Liver (tissue), 8 donors: ENCODE measurements at regions not wholly inside any gene's neighbourhood (a gene's known extent, or its start where the extent isn't known, plus 50 kb on each side); places are given as distances from the start of the nearest gene placed in this dataset.

Experiments used
- DNase-seq: peaks from one replicate; pipeline ENCODE4 v3.0.0-alpha.2; 2017; ENCODE audit warnings: low spot score
- H3K27ac ChIP-seq, 2 donors: one replicate each; pipeline ENCODE4 v1.7.0; 2013; ENCODE audit warnings: inconsistent platforms in 2 of 2, low read length in 2 of 2, control low read depth in 1 of 2, low read depth in 1 of 2, mild to moderate bottlenecking in 1 of 2
- H3K27me3 ChIP-seq, 4 donors: one replicate each; pipeline versions ENCODE4 v1.6.1 to v1.7.0; 2013; ENCODE audit warnings: low read length in 3 of 4, inconsistent platforms in 1 of 4, mild to moderate bottlenecking in 1 of 4, moderate library complexity in 1 of 4; ENCODE audit not compliant: control insufficient read depth in 4 of 4, insufficient read depth in 4 of 4
- H3K36me3 ChIP-seq, 4 donors: one replicate each; pipeline versions ENCODE4 v1.6.1 to v1.7.0; 2013; ENCODE audit warnings: low read length in 3 of 4, mild to moderate bottlenecking in 3 of 4, low read depth in 1 of 4, moderate library complexity in 1 of 4; ENCODE audit not compliant: control insufficient read depth in 4 of 4, insufficient read depth in 3 of 4
- H3K4me1 ChIP-seq, 4 donors: one replicate each; pipeline versions ENCODE4 v1.6.1 to v1.7.0; 2013; ENCODE audit warnings: low read length in 3 of 4, mild to moderate bottlenecking in 3 of 4, moderate library complexity in 1 of 4; ENCODE audit not compliant: control insufficient read depth in 4 of 4, insufficient read depth in 4 of 4
- H3K4me3 ChIP-seq, 3 donors: one replicate each; pipeline versions ENCODE4 v1.6.1 to v1.7.0; 2013; ENCODE audit warnings: low read length in 3 of 3, control low read depth in 1 of 3, low read depth in 1 of 3, mild to moderate bottlenecking in 1 of 3
- H3K9ac ChIP-seq, 2 donors: one replicate each; pipeline ENCODE4 v1.7.0; 2013; ENCODE audit warnings: low read length in 2 of 2, mild to moderate bottlenecking in 2 of 2, moderate library complexity in 2 of 2, control low read depth in 1 of 2, low read depth in 1 of 2
- H3K9me3 ChIP-seq, 4 donors: one replicate each; pipeline versions ENCODE4 v1.6.1 to v1.7.0; 2013; ENCODE audit warnings: low read length in 3 of 4; ENCODE audit not compliant: control insufficient read depth in 4 of 4
- ATF3 ChIP-seq: IDR thresholded peaks from 2 replicates; pipeline ENCODE4 v1.6.1; 2016; ENCODE audit warnings: antibody characterized with exemption
- CTCF ChIP-seq: fragments of 150-350 bp; IDR thresholded peaks from 2 replicates; pipeline ENCODE4 v1.5.1; 2017; ENCODE audit warnings: improper control_type of control experiment, low read depth, low read length; ENCODE audit not compliant: missing input control
- EGR1 ChIP-seq, 2 donors: IDR thresholded peaks; 2 replicates each; pipeline ENCODE4 v1.6.1; 2016 to 2018; ENCODE audit warnings: antibody characterized with exemption in 2 of 2, low read depth in 2 of 2
- FOXA1 ChIP-seq: IDR thresholded peaks from 2 replicates; pipeline ENCODE4 v1.6.1; 2016; ENCODE audit warnings: antibody characterized with exemption
- FOXA2 ChIP-seq: IDR thresholded peaks from 2 replicates; pipeline ENCODE4 v1.6.1; 2016; ENCODE audit warnings: antibody characterized with exemption
- GABPA ChIP-seq, 2 donors: IDR thresholded peaks in 1 of 2; conservative IDR thresholded peaks in 1 of 2; 2 replicates each; pipeline ENCODE4 v1.6.1; 2016; ENCODE audit warnings: antibody characterized with exemption in 2 of 2, mild to moderate bottlenecking in 1 of 2, moderate library complexity in 1 of 2
- HNF4A ChIP-seq, 2 donors: conservative IDR thresholded peaks; 2 replicates each; pipeline ENCODE4 v1.6.1; 2016; ENCODE audit warnings: antibody characterized with exemption in 2 of 2, mild to moderate bottlenecking in 2 of 2
- HNF4G ChIP-seq: IDR thresholded peaks from 2 replicates; pipeline ENCODE4 v1.6.1; 2016; ENCODE audit warnings: antibody characterized with exemption
- JUND ChIP-seq, 2 donors: IDR thresholded peaks; 2 replicates each; pipeline ENCODE4 v1.6.1; 2016; ENCODE audit warnings: antibody characterized with exemption in 2 of 2
- MAX ChIP-seq: IDR thresholded peaks from 2 replicates; pipeline ENCODE4 v1.6.1; 2016; ENCODE audit warnings: antibody characterized with exemption
- NR2F2 ChIP-seq: IDR thresholded peaks from 2 replicates; pipeline ENCODE4 v1.6.1; 2016; ENCODE audit warnings: antibody characterized with exemption
- RAD21 ChIP-seq, 2 donors: IDR thresholded peaks; 2 replicates each; pipeline ENCODE4 v1.6.1; 2016; ENCODE audit warnings: antibody characterized with exemption in 2 of 2, mild to moderate bottlenecking in 2 of 2
- REST ChIP-seq: IDR thresholded peaks from 2 replicates; pipeline ENCODE4 v1.6.1; 2016; ENCODE audit warnings: antibody characterized with exemption, mild to moderate bottlenecking
- RXRA ChIP-seq, 2 donors: IDR thresholded peaks; 2 replicates each; pipeline ENCODE4 v1.6.1; 2017 to 2018; ENCODE audit warnings: antibody characterized with exemption in 2 of 2, mild to moderate bottlenecking in 1 of 2
- TAF1 ChIP-seq: conservative IDR thresholded peaks from 2 replicates; pipeline ENCODE4 v1.6.1; 2016; ENCODE audit warnings: antibody characterized with exemption, mild to moderate bottlenecking
- YY1 ChIP-seq: IDR thresholded peaks from 2 replicates; pipeline ENCODE4 v1.6.1; 2016; ENCODE audit warnings: antibody characterized with exemption, mild to moderate bottlenecking
- ZBTB33 ChIP-seq: IDR thresholded peaks from 2 replicates; pipeline ENCODE4 v1.6.1; 2016; ENCODE audit warnings: antibody characterized with exemption
- WGBS: extraction: QIAGEN DNeasy Blood & Tissue Kit; methylation state at CpG from one replicate; pipeline ENCODE4 v1.1.7; 2013; 5-methylcytosine and 5-hydroxymethylcytosine counted together
- donor health status: healthy.
- donor health status: healthy.
- donor health status: healthy.
- donor health status: healthy.
- donor health status: healthy.

- Histone ChIP-seq H3K27ac (no peak overlapping the region), H3K27me3 (peaks cover 0 to 3% (median 0%) of the 10 kb centered on the region in 4 donors), H3K9me3 (no peaks in the 10 kb centered on the region), H3K36me3 (no peaks in the 10 kb centered on the region), H3K4me3 (no peak overlapping the region), H3K4me1 (no peaks in the 10 kb centered on the region), H3K9ac (no peak overlapping the region)
- DNase-seq, result no peak
- TF ChIP-seq EGR1 (IDR thresholded peaks at IDR 0.05; ENCODE audit: low read depth in 2 of 2) (no peak), TAF1 (no peak), HNF4A (conservative IDR thresholded peaks at IDR 0.05) (no peak), GABPA (IDR thresholded peaks at IDR 0.05 in 1 of 2, conservative IDR thresholded peaks at IDR 0.05 in 1 of 2) (no peak), JUND (IDR thresholded peaks at IDR 0.05) (no peak), MAX (no peak), HNF4G (no peak)
- 77% methylated on average over 3 of the region's 3 CpGs for WGBS
Observed at GRCh38 chr2:39995005-39995737, 216.1 kb upstream of the THUMPD2 start.

- DNase-seq, result no peak
- H3K9ac ChIP-seq, result no peak overlapping the region
- no peaks in the 10 kb centered on the region for H3K36me3 ChIP-seq
- TF ChIP-seq RXRA (IDR thresholded peaks at IDR 0.05) (no peak), FOXA2 (no peak), HNF4A (conservative IDR thresholded peaks at IDR 0.05) (no peak), ATF3 (no peak), REST (no peak), RAD21 (IDR thresholded peaks at IDR 0.05) (no peak), ZBTB33 (no peak), JUND (IDR thresholded peaks at IDR 0.05) (no peak), FOXA1 (no peak), MAX (no peak), HNF4G (no peak), NR2F2 (no peak), YY1 (no peak), CTCF (no peak), EGR1 (IDR thresholded peaks at IDR 0.05; ENCODE audit: low read depth in 2 of 2) (no peak)
- no peaks in the 10 kb centered on the region for H3K4me1 ChIP-seq
- H3K4me3 ChIP-seq, result no peak overlapping the region
- no peaks in the 10 kb centered on the region for H3K9me3 ChIP-seq
- H3K27ac ChIP-seq, result no peak overlapping the region
- H3K27me3 ChIP-seq, result peaks cover 0 to 3% (median 0%) of the 10 kb centered on the region in 4 donors
Observed at GRCh38 chr2:39994151-39994550, 215.1 kb upstream of the THUMPD2 start.
